ENCODE measurements at regions not wholly inside any gene's neighbourhood (a gene's known extent, or its start where the extent isn't known, plus 50 kb on each side); places are given as distances from the start of the nearest gene placed in this dataset.

- no peak overlapping the region for H3K4me3 ChIP-seq (ENCODE audit: low read length)
- H3K9ac ChIP-seq (ENCODE audit: low read length) = no peak overlapping the region
- no peaks in the 10 kb centered on the region for H3K4me1 ChIP-seq (ENCODE audit: control insufficient read depth, insufficient read depth, low read length)
- peaks cover 8% of the 10 kb centered on the region for H3K27me3 ChIP-seq (ENCODE audit: control insufficient read depth, insufficient read depth, low read length)
- H3K36me3 ChIP-seq (ENCODE audit: control insufficient read depth, insufficient read depth, low read length) = no peaks in the 10 kb centered on the region
- no peaks in the 10 kb centered on the region for H3K9me3 ChIP-seq (ENCODE audit: control insufficient read depth, low read length)
Observed at GRCh38 chr3:59641169-59641899, 591.5 kb upstream of the CFAP20DC start.

- Histone ChIP-seq H3K9ac (ENCODE audit: low read length) (no peak overlapping the region), H3K4me3 (ENCODE audit: low read length) (no peak overlapping the region), H3K4me1 (ENCODE audit: control insufficient read depth, insufficient read depth, low read length) (no peaks in the 10 kb centered on the region), H3K9me3 (ENCODE audit: control insufficient read depth, low read length) (no peaks in the 10 kb centered on the region), H3K27me3 (ENCODE audit: control insufficient read depth, insufficient read depth, low read length) (no peaks in the 10 kb centered on the region), H3K36me3 (ENCODE audit: control insufficient read depth, insufficient read depth, low read length) (no peaks in the 10 kb centered on the region)
Observed at GRCh38 chr3:59632760-59633573, 583.1 kb upstream of the CFAP20DC start.

- Histone ChIP-seq H3K9ac (ENCODE audit: low read length) (no peak overlapping the region), H3K4me1 (ENCODE audit: control insufficient read depth, insufficient read depth, low read length) (no peaks in the 10 kb centered on the region), H3K9me3 (ENCODE audit: control insufficient read depth, low read length) (no peaks in the 10 kb centered on the region), H3K4me3 (ENCODE audit: low read length) (no peak overlapping the region), H3K27me3 (ENCODE audit: control insufficient read depth, insufficient read depth, low read length) (no peaks in the 10 kb centered on the region), H3K36me3 (ENCODE audit: control insufficient read depth, insufficient read depth, low read length) (no peaks in the 10 kb centered on the region)
Observed at GRCh38 chr3:59631482-59631881, 581.7 kb upstream of the CFAP20DC start.

- H3K4me1 ChIP-seq (ENCODE audit: control insufficient read depth, insufficient read depth, low read length) = peaks cover 7% of the 10 kb centered on the region
- H3K9me3 ChIP-seq (ENCODE audit: control insufficient read depth, low read length) = no peaks in the 10 kb centered on the region
- no peaks in the 10 kb centered on the region for H3K27me3 ChIP-seq (ENCODE audit: control insufficient read depth, insufficient read depth, low read length)
- no peak overlapping the region for H3K9ac ChIP-seq (ENCODE audit: low read length)
- H3K36me3 ChIP-seq (ENCODE audit: control insufficient read depth, insufficient read depth, low read length) = no peaks in the 10 kb centered on the region
- H3K4me3 ChIP-seq (ENCODE audit: low read length) = no peak overlapping the region
Observed at GRCh38 chr3:59621037-59621436, 571.2 kb upstream of the CFAP20DC start.

- no peaks in the 10 kb centered on the region for H3K9me3 ChIP-seq (ENCODE audit: control insufficient read depth, low read length)
- no peaks in the 10 kb centered on the region for H3K27me3 ChIP-seq (ENCODE audit: control insufficient read depth, insufficient read depth, low read length)
- H3K4me1 ChIP-seq (ENCODE audit: control insufficient read depth, insufficient read depth, low read length) = peaks cover 7% of the 10 kb centered on the region
Observed at GRCh38 chr3:59620325-59620724, 570.5 kb upstream of the CFAP20DC start.

GRCh38 chr3:59612444-59612715 lies 562.6 kb upstream of the CFAP20DC start:
- no peaks in the 10 kb centered on the region for H3K36me3 ChIP-seq (ENCODE audit: control insufficient read depth, insufficient read depth, low read length)
- H3K4me1 ChIP-seq (ENCODE audit: control insufficient read depth, insufficient read depth, low read length) = no peaks in the 10 kb centered on the region
- H3K4me3 ChIP-seq (ENCODE audit: low read length) = no peak overlapping the region
- H3K27me3 ChIP-seq (ENCODE audit: control insufficient read depth, insufficient read depth, low read length) = no peaks in the 10 kb centered on the region
- no peaks in the 10 kb centered on the region for H3K9me3 ChIP-seq (ENCODE audit: control insufficient read depth, low read length)
- no peak overlapping the region for H3K9ac ChIP-seq (ENCODE audit: low read length)

More at GRCh38 chr3:59620325-59620724, 570.5 kb upstream of the CFAP20DC start:
- H3K9ac ChIP-seq (ENCODE audit: low read length) = no peak overlapping the region
- no peak overlapping the region for H3K4me3 ChIP-seq (ENCODE audit: low read length)
- no peaks in the 10 kb centered on the region for H3K36me3 ChIP-seq (ENCODE audit: control insufficient read depth, insufficient read depth, low read length)

GRCh38 chr3:59611649-59612443 lies 562.0 kb upstream of the CFAP20DC start:
- Histone ChIP-seq H3K4me1 (ENCODE audit: control insufficient read depth, insufficient read depth, low read length) (no peaks in the 10 kb centered on the region), H3K4me3 (ENCODE audit: low read length) (no peak overlapping the region), H3K9me3 (ENCODE audit: control insufficient read depth, low read length) (no peaks in the 10 kb centered on the region), H3K27me3 (ENCODE audit: control insufficient read depth, insufficient read depth, low read length) (no peaks in the 10 kb centered on the region), H3K36me3 (ENCODE audit: control insufficient read depth, insufficient read depth, low read length) (no peaks in the 10 kb centered on the region), H3K9ac (ENCODE audit: low read length) (no peak overlapping the region)

- Histone ChIP-seq H3K9me3 (ENCODE audit: control insufficient read depth, low read length) (no peaks in the 10 kb centered on the region), H3K27me3 (ENCODE audit: control insufficient read depth, insufficient read depth, low read length) (no peaks in the 10 kb centered on the region), H3K4me3 (ENCODE audit: low read length) (no peak overlapping the region)
Observed at GRCh38 chr3:59609657-59610348, 560.0 kb upstream of the CFAP20DC start.

GRCh38 chr3:59608356-59608755 lies 558.5 kb upstream of the CFAP20DC start:
- no peak overlapping the region for H3K9ac ChIP-seq (ENCODE audit: low read length)
- peaks cover 3% of the 10 kb centered on the region for H3K4me1 ChIP-seq (ENCODE audit: control insufficient read depth, insufficient read depth, low read length)
- no peaks in the 10 kb centered on the region for H3K36me3 ChIP-seq (ENCODE audit: control insufficient read depth, insufficient read depth, low read length)
- no peaks in the 10 kb centered on the region for H3K9me3 ChIP-seq (ENCODE audit: control insufficient read depth, low read length)
- no peak overlapping the region for H3K4me3 ChIP-seq (ENCODE audit: low read length)
- no peaks in the 10 kb centered on the region for H3K27me3 ChIP-seq (ENCODE audit: control insufficient read depth, insufficient read depth, low read length)

More at GRCh38 chr3:59609657-59610348, 560.0 kb upstream of the CFAP20DC start:
- no peaks in the 10 kb centered on the region for H3K36me3 ChIP-seq (ENCODE audit: control insufficient read depth, insufficient read depth, low read length)
- H3K4me1 ChIP-seq (ENCODE audit: control insufficient read depth, insufficient read depth, low read length) = peaks cover 3% of the 10 kb centered on the region
- H3K9ac ChIP-seq (ENCODE audit: low read length) = peak overlapping the region; percentile 20

- Histone ChIP-seq H3K4me1 (ENCODE audit: control insufficient read depth, insufficient read depth, low read length) (peaks cover 3% of the 10 kb centered on the region), H3K9me3 (ENCODE audit: control insufficient read depth, low read length) (no peaks in the 10 kb centered on the region), H3K36me3 (ENCODE audit: control insufficient read depth, insufficient read depth, low read length) (no peaks in the 10 kb centered on the region), H3K4me3 (ENCODE audit: low read length) (no peak overlapping the region), H3K9ac (ENCODE audit: low read length) (no peak overlapping the region), H3K27me3 (ENCODE audit: control insufficient read depth, insufficient read depth, low read length) (no peaks in the 10 kb centered on the region)
Observed at GRCh38 chr3:59607656-59608055, 557.8 kb upstream of the CFAP20DC start.

GRCh38 chr3:59606638-59607266 lies 556.9 kb upstream of the CFAP20DC start:
- H3K4me3 ChIP-seq (ENCODE audit: low read length) = no peak overlapping the region
- H3K9ac ChIP-seq (ENCODE audit: low read length) = no peak overlapping the region
- H3K36me3 ChIP-seq (ENCODE audit: control insufficient read depth, insufficient read depth, low read length) = no peaks in the 10 kb centered on the region
- no peaks in the 10 kb centered on the region for H3K27me3 ChIP-seq (ENCODE audit: control insufficient read depth, insufficient read depth, low read length)
- H3K4me1 ChIP-seq (ENCODE audit: control insufficient read depth, insufficient read depth, low read length) = peaks cover 3% of the 10 kb centered on the region
- H3K9me3 ChIP-seq (ENCODE audit: control insufficient read depth, low read length) = no peaks in the 10 kb centered on the region

Data from mucosa of stomach (tissue), 1 donor.